ENCODE measurements at regions not wholly inside any gene's neighbourhood (a gene's known extent, or its start where the extent isn't known, plus 50 kb on each side); places are given as distances from the start of the nearest gene placed in this dataset.

DNA sequence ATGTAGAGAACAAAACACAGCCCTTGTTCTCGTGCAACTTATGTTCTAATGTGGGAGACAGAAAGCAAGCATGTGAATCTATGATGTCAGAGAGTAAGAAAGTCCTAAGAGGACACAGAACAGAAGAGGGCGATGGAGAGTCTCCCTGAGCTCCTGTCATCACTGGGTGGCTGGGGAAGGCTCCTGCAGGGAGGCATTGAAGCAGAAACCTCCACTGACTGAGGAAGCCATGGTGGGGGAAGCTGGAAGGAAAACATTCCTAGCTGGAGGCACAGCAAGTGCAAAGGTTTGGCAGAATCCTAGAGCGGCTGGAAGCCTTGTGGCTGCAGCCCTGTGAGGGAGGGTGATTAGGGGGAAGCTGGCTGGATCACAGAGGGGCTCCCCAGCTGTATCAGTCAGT, 248.0 kb downstream of the CDH26 start:
- no peak overlapping the region for H3K4me3 ChIP-seq
- H3K27me3 ChIP-seq (ENCODE audit: control insufficient read depth in 3 of 3, insufficient read depth in 3 of 3, low read length in 2 of 3): no peaks in the 10 kb centered on the region
- 63 to 65% methylated on average over 3 of the region's 3 CpGs for WGBS, 2 donors
- no peak for ATAC-seq (ENCODE audit: insufficient read depth, low FRiP score)
- no peaks in the 10 kb centered on the region for H3K9me3 ChIP-seq (ENCODE audit: control insufficient read depth in 4 of 4, insufficient read depth in 3 of 4, low read length in 3 of 4)
- peak in 2 of 3 donors; percentile 33 to 44 for DNase-seq
- H3K36me3 ChIP-seq (ENCODE audit: control insufficient read depth in 4 of 4, insufficient read depth in 4 of 4, low read length in 4 of 4): no peaks in the 10 kb centered on the region
- no peak overlapping the region for H3K9ac ChIP-seq (ENCODE audit: insufficient read depth in 1 of 2, low read length in 2 of 2)
- no peak overlapping the region for H3K27ac ChIP-seq (ENCODE audit: low read depth in 1 of 2, low read length in 1 of 2)
- TF ChIP-seq, protein P1, sequence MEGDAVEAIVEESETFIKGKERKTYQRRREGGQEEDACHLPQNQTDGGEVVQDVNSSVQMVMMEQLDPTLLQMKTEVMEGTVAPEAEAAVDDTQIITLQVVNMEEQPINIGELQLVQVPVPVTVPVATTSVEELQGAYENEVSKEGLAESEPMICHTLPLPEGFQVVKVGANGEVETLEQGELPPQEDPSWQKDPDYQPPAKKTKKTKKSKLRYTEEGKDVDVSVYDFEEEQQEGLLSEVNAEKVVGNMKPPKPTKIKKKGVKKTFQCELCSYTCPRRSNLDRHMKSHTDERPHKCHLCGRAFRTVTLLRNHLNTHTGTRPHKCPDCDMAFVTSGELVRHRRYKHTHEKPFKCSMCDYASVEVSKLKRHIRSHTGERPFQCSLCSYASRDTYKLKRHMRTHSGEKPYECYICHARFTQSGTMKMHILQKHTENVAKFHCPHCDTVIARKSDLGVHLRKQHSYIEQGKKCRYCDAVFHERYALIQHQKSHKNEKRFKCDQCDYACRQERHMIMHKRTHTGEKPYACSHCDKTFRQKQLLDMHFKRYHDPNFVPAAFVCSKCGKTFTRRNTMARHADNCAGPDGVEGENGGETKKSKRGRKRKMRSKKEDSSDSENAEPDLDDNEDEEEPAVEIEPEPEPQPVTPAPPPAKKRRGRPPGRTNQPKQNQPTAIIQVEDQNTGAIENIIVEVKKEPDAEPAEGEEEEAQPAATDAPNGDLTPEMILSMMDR (IDR thresholded peaks at IDR 0.05; ENCODE audit: control extremely low read depth, extremely low read depth): no peak
- H3K4me1 ChIP-seq (ENCODE audit: control insufficient read depth in 5 of 5, insufficient read depth in 5 of 5, low read length in 5 of 5): peaks cover 0 to 9% (median 6%) of the 10 kb centered on the region in 5 donors

DNA sequence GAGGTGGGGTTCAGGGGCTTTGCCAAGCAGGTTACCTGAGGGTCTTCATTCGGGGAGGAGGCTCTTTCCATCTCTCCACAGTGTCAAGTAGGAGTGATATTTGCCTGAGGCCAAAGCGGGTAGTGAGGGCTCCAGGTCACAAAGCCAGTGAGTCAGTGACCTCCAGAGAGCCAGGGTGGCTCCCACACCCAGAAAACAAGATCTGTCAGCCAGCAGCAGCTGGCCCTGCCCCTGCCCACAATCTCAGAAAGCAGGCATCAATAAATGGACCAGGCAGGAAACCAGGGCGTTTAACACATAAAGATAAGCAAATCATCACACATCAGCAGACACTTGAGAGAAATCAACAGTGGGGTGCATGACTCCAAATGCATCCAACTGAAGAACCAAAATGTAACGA, 250.8 kb downstream of the CDH26 start:
- Histone ChIP-seq H3K36me3 (ENCODE audit: control insufficient read depth in 4 of 4, insufficient read depth in 4 of 4, low read length in 4 of 4) (no peaks in the 10 kb centered on the region), H3K4me1 (ENCODE audit: control insufficient read depth in 5 of 5, insufficient read depth in 5 of 5, low read length in 5 of 5) (peaks cover 0 to 16% (median 3%) of the 10 kb centered on the region in 5 donors), H3K27me3 (ENCODE audit: control insufficient read depth in 3 of 3, insufficient read depth in 3 of 3, low read length in 2 of 3) (no peaks in the 10 kb centered on the region), H3K9ac (ENCODE audit: insufficient read depth in 1 of 2, low read length in 2 of 2) (no peak overlapping the region), H3K9me3 (ENCODE audit: control insufficient read depth in 4 of 4, insufficient read depth in 3 of 4, low read length in 3 of 4) (no peaks in the 10 kb centered on the region), H3K27ac (ENCODE audit: low read depth in 1 of 2, low read length in 1 of 2) (no peak overlapping the region), H3K4me3 (no peak overlapping the region)
- ATAC-seq (ENCODE audit: insufficient read depth, low FRiP score) (no peak), DNase-seq (peak in 1 of 3 donors; percentile 10)
- TF ChIP-seq, protein P1 (IDR thresholded peaks at IDR 0.05; ENCODE audit: control extremely low read depth, extremely low read depth): no peak
- 47 to 54% methylated on average over 4 of the region's 4 CpGs for WGBS, 2 donors

DNA sequence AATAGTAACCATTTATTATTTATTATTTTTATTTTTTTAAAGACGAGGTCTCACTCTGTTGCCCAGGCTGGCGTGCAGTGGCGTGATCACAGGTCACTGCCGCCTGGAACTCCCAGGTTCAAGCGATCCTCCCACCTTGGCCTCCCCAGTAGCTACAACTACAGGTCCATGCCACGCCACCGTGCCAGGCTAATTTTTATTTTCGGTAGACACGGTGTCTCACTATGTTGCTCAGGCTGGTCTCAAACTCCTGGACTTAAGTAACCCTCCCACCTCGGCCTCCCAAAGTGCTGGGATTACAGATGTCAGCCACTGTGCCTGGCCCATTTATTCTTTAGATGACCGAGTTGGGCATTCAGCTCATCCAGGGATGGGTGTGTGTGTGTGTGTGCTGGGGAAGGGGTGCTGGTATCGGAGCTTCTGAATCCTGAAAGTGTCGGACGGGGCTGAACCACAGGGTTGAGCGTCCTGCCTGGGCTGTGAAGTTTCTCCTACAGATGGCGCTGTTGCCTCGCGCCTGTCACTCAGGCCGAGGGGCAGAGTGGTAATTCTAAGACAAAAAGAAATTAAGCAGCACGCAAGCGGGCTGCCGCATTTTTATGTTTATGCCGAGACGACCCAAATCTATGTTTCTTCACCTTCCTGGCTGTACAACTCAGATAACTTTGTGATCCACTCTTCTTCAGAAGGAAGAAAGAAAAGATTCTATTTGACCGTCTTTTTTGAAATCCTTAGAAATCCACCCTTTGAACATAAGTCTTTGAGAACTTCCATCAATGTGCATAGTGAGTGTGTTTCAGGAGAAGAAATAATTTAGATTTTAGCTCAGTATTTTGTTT, 252.8 kb downstream of the CDH26 start:
- Histone ChIP-seq H3K4me1 (ENCODE audit: control insufficient read depth in 5 of 5, insufficient read depth in 5 of 5, low read length in 5 of 5) (peaks cover 0 to 30% (median 3%) of the 10 kb centered on the region in 5 donors), H3K9ac (ENCODE audit: insufficient read depth in 1 of 2, low read length in 2 of 2) (no peak overlapping the region), H3K27me3 (ENCODE audit: control insufficient read depth in 3 of 3, insufficient read depth in 3 of 3, low read length in 2 of 3) (no peaks in the 10 kb centered on the region), H3K27ac (ENCODE audit: low read depth in 1 of 2, low read length in 1 of 2) (no peak overlapping the region), H3K4me3 (no peak overlapping the region), H3K36me3 (ENCODE audit: control insufficient read depth in 4 of 4, insufficient read depth in 4 of 4, low read length in 4 of 4) (no peaks in the 10 kb centered on the region), H3K9me3 (ENCODE audit: control insufficient read depth in 4 of 4, insufficient read depth in 3 of 4, low read length in 3 of 4) (no peaks in the 10 kb centered on the region)
- DNase-seq (peak; percentile 85 to 88 (median 87)), ATAC-seq (ENCODE audit: insufficient read depth, low FRiP score) (no peak)
- 36 to 39% methylated on average over 25 of the region's 25 CpGs for WGBS, 2 donors
- TF ChIP-seq, protein P1 (IDR thresholded peaks at IDR 0.05; ENCODE audit: control extremely low read depth, extremely low read depth): peak; percentile 65

Measured in lung (tissue), 11 donors.